ENCODE measurements at regions not wholly inside any gene's neighbourhood (a gene's known extent, or its start where the extent isn't known, plus 50 kb on each side); places are given as distances from the start of the nearest gene placed in this dataset.
"Not testable (repeated sequence)": the region's sequence is repeated elsewhere in the genome, so short reads cannot be mapped to it uniquely, and the experiment has no call there.

DNA sequence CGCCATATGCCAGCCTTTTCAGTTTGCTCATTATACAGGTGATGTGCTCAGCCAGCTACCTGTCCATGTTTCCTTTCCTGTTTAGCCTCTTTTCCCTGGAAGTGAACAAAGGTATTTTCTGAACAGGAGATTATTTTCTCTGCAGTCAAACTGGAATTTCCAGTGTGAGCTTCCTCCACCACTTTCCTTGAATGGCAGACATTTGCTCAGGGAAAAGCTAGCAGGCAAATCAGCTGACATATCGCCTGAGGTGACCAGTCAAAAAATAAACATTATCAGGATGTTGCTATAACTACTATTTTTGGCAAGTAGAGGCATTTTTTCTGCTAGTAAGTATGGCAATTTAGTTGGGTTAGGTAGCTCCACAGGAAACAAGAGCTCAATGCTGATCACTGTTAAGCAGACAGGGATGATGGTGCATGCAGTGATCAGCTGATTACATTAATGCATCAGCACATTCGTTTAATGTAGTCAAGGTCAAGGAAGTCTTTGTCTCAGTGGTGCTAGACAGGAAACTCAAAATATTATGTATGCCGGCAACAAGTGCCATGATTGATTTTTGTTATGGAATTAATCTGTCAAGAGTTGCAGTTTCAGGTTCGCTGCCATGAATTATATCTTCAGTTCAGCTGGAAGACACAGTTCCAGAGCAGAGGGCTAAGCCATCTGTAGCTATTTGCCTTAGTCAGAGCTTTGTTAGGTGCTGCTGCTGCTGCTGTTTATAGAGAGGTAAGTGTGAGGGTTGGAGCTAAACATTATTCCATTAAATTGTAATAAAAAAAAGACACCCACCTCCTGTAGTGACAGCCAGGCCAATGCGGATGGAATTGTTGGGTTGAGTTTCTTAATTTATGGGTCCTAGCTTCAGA, 179.7 kb upstream of the ST6GALNAC5 start:
- TF ChIP-seq, protein P1, sequence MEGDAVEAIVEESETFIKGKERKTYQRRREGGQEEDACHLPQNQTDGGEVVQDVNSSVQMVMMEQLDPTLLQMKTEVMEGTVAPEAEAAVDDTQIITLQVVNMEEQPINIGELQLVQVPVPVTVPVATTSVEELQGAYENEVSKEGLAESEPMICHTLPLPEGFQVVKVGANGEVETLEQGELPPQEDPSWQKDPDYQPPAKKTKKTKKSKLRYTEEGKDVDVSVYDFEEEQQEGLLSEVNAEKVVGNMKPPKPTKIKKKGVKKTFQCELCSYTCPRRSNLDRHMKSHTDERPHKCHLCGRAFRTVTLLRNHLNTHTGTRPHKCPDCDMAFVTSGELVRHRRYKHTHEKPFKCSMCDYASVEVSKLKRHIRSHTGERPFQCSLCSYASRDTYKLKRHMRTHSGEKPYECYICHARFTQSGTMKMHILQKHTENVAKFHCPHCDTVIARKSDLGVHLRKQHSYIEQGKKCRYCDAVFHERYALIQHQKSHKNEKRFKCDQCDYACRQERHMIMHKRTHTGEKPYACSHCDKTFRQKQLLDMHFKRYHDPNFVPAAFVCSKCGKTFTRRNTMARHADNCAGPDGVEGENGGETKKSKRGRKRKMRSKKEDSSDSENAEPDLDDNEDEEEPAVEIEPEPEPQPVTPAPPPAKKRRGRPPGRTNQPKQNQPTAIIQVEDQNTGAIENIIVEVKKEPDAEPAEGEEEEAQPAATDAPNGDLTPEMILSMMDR (IDR thresholded peaks at IDR 0.05; ENCODE audit: low read depth, low read length), result no peak
- in situ Hi-C loops (cut with HindIII; ENCODE audit: low sequenced_read_pairs), result no loop called here
- DNase-seq (ENCODE audit: low read depth, low spot score), result no peak
- H3K4me3 ChIP-seq (ENCODE audit: low read depth, low read length), result no peak overlapping the region

DNA sequence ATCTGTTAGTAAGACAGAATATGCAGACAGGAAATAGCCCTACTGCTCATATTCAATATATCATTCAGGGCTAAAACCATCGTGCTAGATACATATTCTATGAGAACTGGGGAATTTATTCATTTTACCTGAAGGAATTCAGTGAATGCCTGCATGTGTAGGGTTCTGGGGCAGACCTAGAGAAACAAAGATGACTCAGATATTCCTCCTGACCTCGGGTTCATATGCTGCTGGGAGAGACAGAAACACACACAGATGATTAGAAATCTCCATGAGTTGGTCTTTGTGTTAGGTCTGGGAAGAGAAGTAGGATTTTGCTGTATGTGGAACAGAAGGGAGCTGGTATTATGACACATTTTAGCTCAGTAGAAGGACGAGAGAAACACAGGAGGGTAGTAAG, 176.5 kb upstream of the ST6GALNAC5 start:
- in situ Hi-C loops (cut with HindIII; ENCODE audit: low sequenced_read_pairs), result no loop called here
- peak; percentile 9 for DNase-seq (ENCODE audit: low read depth, low spot score)
- no peak overlapping the region for H3K4me3 ChIP-seq (ENCODE audit: low read depth, low read length)
- TF ChIP-seq, protein P1 (IDR thresholded peaks at IDR 0.05; ENCODE audit: low read depth, low read length), result no peak

DNA sequence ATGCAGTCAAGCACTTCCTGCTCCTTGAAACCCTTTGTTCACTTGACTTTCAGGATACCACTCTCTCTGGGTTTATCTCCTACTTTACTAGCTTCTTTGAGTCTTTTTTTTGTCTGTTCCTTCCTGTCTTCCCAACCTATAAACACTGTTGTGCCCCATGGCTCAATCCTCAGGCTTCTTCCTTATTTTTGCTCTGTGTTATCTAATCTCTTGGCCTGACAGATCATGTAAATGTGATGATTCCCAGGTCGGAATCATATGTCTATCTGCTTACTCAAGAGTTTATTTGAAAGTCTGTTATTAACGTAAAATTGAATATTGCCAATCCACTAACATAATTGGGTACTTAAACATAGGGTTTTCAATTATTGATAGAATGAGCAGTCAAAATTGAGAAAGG, 171.7 kb upstream of the ST6GALNAC5 start:
- no peak overlapping the region for H3K4me3 ChIP-seq (ENCODE audit: low read depth, low read length)
- TF ChIP-seq, protein P1 (IDR thresholded peaks at IDR 0.05; ENCODE audit: low read depth, low read length), result no peak
- no peak for DNase-seq (ENCODE audit: low read depth, low spot score)
- in situ Hi-C loops (cut with HindIII; ENCODE audit: low sequenced_read_pairs), result no loop called here

DNA sequence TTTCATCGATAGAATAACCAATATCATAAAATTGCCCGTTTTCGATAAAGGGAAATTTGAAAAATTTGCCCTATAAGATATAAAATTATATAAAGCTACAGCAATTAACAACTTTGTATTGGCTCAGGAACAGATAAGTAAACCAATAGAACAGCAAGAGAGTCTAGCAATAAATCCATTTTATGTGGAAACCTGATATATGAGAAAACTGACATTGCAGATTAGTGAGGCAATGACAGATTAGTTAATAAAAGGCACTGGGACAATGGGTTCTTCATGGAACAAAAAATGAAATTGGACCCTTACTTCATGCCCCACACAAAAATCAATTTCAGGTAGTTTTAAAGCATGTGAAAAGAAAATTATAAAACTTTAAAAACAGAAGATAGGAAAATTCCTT, 169.9 kb upstream of the ST6GALNAC5 start:
- TF ChIP-seq, protein P1 (IDR thresholded peaks at IDR 0.05; ENCODE audit: low read depth, low read length), result no peak
- no peak for DNase-seq (ENCODE audit: low read depth, low spot score)
- H3K4me3 ChIP-seq (ENCODE audit: low read depth, low read length), result no peak overlapping the region
- in situ Hi-C loops (cut with HindIII; ENCODE audit: low sequenced_read_pairs), result no loop called here

DNA sequence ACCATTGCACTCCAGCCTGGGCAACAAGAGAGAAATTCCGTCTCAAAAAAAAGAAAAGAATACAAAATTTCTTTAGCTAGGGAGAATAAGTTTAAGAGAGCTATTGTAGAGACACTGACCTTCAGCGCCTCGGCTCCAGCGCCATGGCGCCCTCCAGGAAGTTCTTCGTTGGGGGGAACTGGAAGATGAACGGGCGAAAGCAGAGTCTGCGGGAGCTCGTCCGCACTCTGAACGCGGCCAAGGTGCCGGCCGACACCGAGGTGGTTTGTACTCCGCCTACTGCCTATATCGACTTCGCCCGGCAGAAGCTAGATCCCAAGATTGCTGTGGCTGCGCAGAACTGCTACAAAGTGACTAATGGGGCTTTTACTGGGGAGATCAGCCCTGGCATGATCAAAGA, 167.6 kb upstream of the ST6GALNAC5 start:
- in situ Hi-C loops (cut with HindIII; ENCODE audit: low sequenced_read_pairs); DNase-seq (ENCODE audit: low read depth, low spot score); H3K4me3 ChIP-seq (ENCODE audit: low read depth, low read length): not testable (repeated sequence)

DNA sequence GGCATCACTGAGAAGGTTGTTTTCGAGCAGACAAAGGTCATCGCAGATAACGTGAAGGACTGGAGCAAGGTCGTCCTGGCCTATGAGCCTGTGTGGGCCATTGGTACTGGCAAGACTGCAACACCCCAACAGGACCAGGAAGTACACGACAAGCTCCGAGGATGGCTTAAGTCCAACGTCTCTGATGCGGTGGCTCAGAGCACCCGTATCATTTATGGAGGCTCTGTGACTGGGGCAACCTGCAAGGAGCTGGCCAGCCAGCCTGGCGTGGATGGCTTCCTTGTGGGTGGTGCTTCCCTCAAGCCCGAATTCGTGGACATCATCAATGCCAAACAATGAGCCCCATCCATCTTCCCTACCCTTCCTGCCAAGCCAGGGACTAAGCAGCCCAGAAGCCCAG, 167.1 kb upstream of the ST6GALNAC5 start:
- DNase-seq (ENCODE audit: low read depth, low spot score); in situ Hi-C loops (cut with HindIII; ENCODE audit: low sequenced_read_pairs); H3K4me3 ChIP-seq (ENCODE audit: low read depth, low read length): not testable (repeated sequence)

DNA sequence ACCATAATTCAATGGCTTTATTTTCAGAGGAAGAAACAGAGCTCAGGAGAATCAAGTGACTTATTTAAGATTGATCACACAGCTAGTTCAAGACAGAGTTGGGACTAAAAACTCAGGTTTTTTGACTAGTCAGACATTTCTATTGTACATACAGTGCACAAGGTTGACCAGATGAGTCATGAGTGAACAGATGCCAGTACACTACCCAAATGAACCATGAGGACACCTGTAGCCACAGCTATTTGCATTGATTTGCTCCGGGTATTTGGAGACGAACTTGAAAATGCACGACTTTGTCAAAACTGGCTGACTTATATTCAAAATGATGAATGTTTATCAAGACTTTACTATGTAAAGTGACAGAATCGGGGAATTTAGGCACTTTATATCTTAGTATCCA, 161.7 kb upstream of the ST6GALNAC5 start:
- H3K4me3 ChIP-seq (ENCODE audit: low read depth, low read length), result no peak overlapping the region
- no peak for DNase-seq (ENCODE audit: low read depth, low spot score)
- TF ChIP-seq, protein P1 (IDR thresholded peaks at IDR 0.05; ENCODE audit: low read depth, low read length), result no peak
- in situ Hi-C loops (cut with HindIII; ENCODE audit: low sequenced_read_pairs), result no loop called here

All from astrocyte of the spinal cord (primary cell).